Kidney (tissue), 13 donors: ENCODE measurements at regions not wholly inside any gene's neighbourhood (a gene's known extent, or its start where the extent isn't known, plus 50 kb on each side); places are given as distances from the start of the nearest gene placed in this dataset.

Experiments
- DNase-seq, 5 donors: peaks; one replicate each; pipeline ENCODE4 v3.0.0-alpha.2; 2013 to 2020
- FAIRE-seq: peaks from 2 replicates; lab custom pipeline; 2012; peaks lifted over from hg19 to GRCh38; lab: Jason Lieb, UNC
- H3K27ac ChIP-seq, 2 donors: one replicate each; pipeline ENCODE4 v1.7.0; 2013; ENCODE audit warnings: low read depth in 2 of 2, low read length in 2 of 2, inconsistent platforms in 1 of 2
- H3K27me3 ChIP-seq: one replicate; pipeline ENCODE4 v1.7.1; 2013; ENCODE audit warnings: low read length, inconsistent platforms; ENCODE audit not compliant: control insufficient read depth, insufficient read depth
- H3K36me3 ChIP-seq, 3 donors: one replicate each; pipeline versions ENCODE4 v1.7.0 to v1.7.1; 2013; ENCODE audit warnings: low read length in 3 of 3, control low read depth in 1 of 3, inconsistent platforms in 1 of 3; ENCODE audit not compliant: insufficient read depth in 3 of 3, control insufficient read depth in 2 of 3
- H3K4me1 ChIP-seq, 3 donors: one replicate each; pipeline versions ENCODE4 v1.7.0 to v1.7.1; 2013; ENCODE audit warnings: low read length in 3 of 3, inconsistent platforms in 1 of 3, low read depth in 1 of 3; ENCODE audit not compliant: control insufficient read depth in 2 of 3, insufficient read depth in 2 of 3
- H3K4me3 ChIP-seq, 3 donors: one replicate each; pipeline versions ENCODE4 v1.7.0 to v1.8.1; 2013; ENCODE audit warnings: low read length in 3 of 3, control low read depth in 1 of 3, inconsistent platforms in 1 of 3
- H3K9ac ChIP-seq, 3 donors: one replicate each; pipeline versions ENCODE4 v1.7.0 to v1.7.1; 2013; ENCODE audit warnings: low read length in 3 of 3, control low read depth in 1 of 3, inconsistent platforms in 1 of 3
- H3K9me3 ChIP-seq, 3 donors: one replicate each; pipeline versions ENCODE4 v1.7.0 to v1.7.1; 2013; ENCODE audit warnings: low read length in 3 of 3, control low read depth in 1 of 3, inconsistent platforms in 1 of 3; ENCODE audit not compliant: control insufficient read depth in 2 of 3, insufficient read depth in 1 of 3
- CTCF ChIP-seq: IDR thresholded peaks from 3 replicates; pipeline ENCODE4 v1.5.1; 2012; ENCODE audit warnings: mild to moderate bottlenecking, moderate library complexity, borderline replicate concordance; ENCODE audit not compliant: insufficient read depth; ENCODE audit errors: extremely low read depth
- intact Hi-C: fragments of 100-400 bp; cut with DNase I; formaldehyde crosslinking; loops from one replicate; pipeline ENCODE4 v1.11.1; 2022
- donor health status: control.
- donor health status: control.
- donor health status: control.
- donor health status: control.
- donor health status: control.
- donor health status: DM: yes; HTN: yes; CAD: no.
- donor health status: Normal renal cell carcinoma (clear cell type).

- Histone ChIP-seq H3K4me1 (no peaks in the 10 kb centered on the region), H3K27ac (no peak overlapping the region), H3K27me3 (no peaks in the 10 kb centered on the region), H3K9ac (no peak overlapping the region), H3K4me3 (no peak overlapping the region), H3K36me3 (no peaks in the 10 kb centered on the region), H3K9me3 (no peaks in the 10 kb centered on the region)
- intact Hi-C loops = no loop called here
- TF ChIP-seq CTCF = no peak
- DNase-seq (no peak), FAIRE-seq (no peak)
Measured at GRCh38 chr6:125571207-125571755, 178.2 kb upstream of the HEY2 start.

GRCh38 chr6:125574604-125575003 is 174.8 kb upstream of the HEY2 start:
- DNase-seq (peak in 3 of 5 donors; percentile 43 to 62 (median 56)), FAIRE-seq (no peak)
- H3K36me3 ChIP-seq = no peaks in the 10 kb centered on the region
- H3K4me3 ChIP-seq = no peak overlapping the region
- intact Hi-C loops = no loop called here
- TF ChIP-seq CTCF = no peak
- no peaks in the 10 kb centered on the region for H3K4me1 ChIP-seq
- no peaks in the 10 kb centered on the region for H3K9me3 ChIP-seq
- no peaks in the 10 kb centered on the region for H3K27me3 ChIP-seq
- H3K9ac ChIP-seq = no peak overlapping the region
- H3K27ac ChIP-seq = no peak overlapping the region

GRCh38 chr6:125577124-125577662 is 172.2 kb upstream of the HEY2 start:
- intact Hi-C loops = no loop called here
- no peaks in the 10 kb centered on the region for H3K36me3 ChIP-seq
- H3K27ac ChIP-seq = no peak overlapping the region
- H3K9ac ChIP-seq = no peak overlapping the region
- no peak for TF ChIP-seq CTCF
- no peaks in the 10 kb centered on the region for H3K4me1 ChIP-seq
- DNase-seq = no peak
- H3K27me3 ChIP-seq = no peaks in the 10 kb centered on the region
- H3K4me3 ChIP-seq = no peak overlapping the region
- no peak for FAIRE-seq
- no peaks in the 10 kb centered on the region for H3K9me3 ChIP-seq

- Histone ChIP-seq H3K9me3 (no peaks in the 10 kb centered on the region), H3K27ac (no peak overlapping the region), H3K9ac (no peak overlapping the region), H3K36me3 (no peaks in the 10 kb centered on the region), H3K27me3 (no peaks in the 10 kb centered on the region), H3K4me1 (no peaks in the 10 kb centered on the region), H3K4me3 (no peak overlapping the region)
- no peak for TF ChIP-seq CTCF
- intact Hi-C loops = no loop called here
- DNase-seq (peak; percentile 54 to 73 (median 56)), FAIRE-seq (no peak)
Measured at GRCh38 chr6:125584468-125584939, 164.9 kb upstream of the HEY2 start.
